ENCODE measurements at regions not wholly inside any gene's neighbourhood (a gene's known extent, or its start where the extent isn't known, plus 50 kb on each side); places are given as distances from the start of the nearest gene placed in this dataset.

- DNase-seq: no peak
These were observed 73.9 kb downstream of the CASP3 start for GRCh38 chr4:184575306-184575705.

- no peak for DNase-seq
These were observed 74.4 kb downstream of the CASP3 start for GRCh38 chr4:184574861-184575260.

GRCh38 chr4:184573701-184574100, 75.5 kb downstream of the CASP3 start:
- DNase-seq: no peak

GRCh38 chr4:184568770-184569169, 80.5 kb downstream of the CASP3 start:
- DNase-seq: no peak

GRCh38 chr4:184563621-184564020, 85.6 kb downstream of the CASP3 start:
- no peak for DNase-seq

GRCh38 chr4:184558996-184559395, 84.6 kb upstream of the IRF2 start:
- DNase-seq: no peak

GRCh38 chr4:184553891-184554290, 79.5 kb upstream of the IRF2 start:
- DNase-seq: no peak

- no peak for DNase-seq
These were observed 76.1 kb upstream of the IRF2 start for GRCh38 chr4:184550476-184550875.

- DNase-seq: no peak
These were observed 74.4 kb upstream of the IRF2 start for GRCh38 chr4:184548648-184549341.

- no peak for DNase-seq
These were observed 73.9 kb upstream of the IRF2 start for GRCh38 chr4:184548316-184548647.

GRCh38 chr4:184544788-184545409, 70.5 kb upstream of the IRF2 start:
- no peak for DNase-seq

GRCh38 chr4:184541907-184542306, 67.6 kb upstream of the IRF2 start:
- DNase-seq: no peak

GRCh38 chr4:184540307-184540706, 66.0 kb upstream of the IRF2 start:
- no peak for DNase-seq

GRCh38 chr4:184538023-184538599, 63.8 kb upstream of the IRF2 start:
- peak; percentile 67 for DNase-seq

GRCh38 chr4:184537269-184538022, 63.1 kb upstream of the IRF2 start:
- DNase-seq: peak; percentile 72

GRCh38 chr4:184536881-184537248, 62.5 kb upstream of the IRF2 start:
- no peak for DNase-seq

- no peak for DNase-seq
These were observed 61.9 kb upstream of the IRF2 start for GRCh38 chr4:184536065-184536880.

- DNase-seq: no peak
These were observed 60.4 kb upstream of the IRF2 start for GRCh38 chr4:184534511-184535391.

GRCh38 chr4:184533908-184534307, 59.6 kb upstream of the IRF2 start:
- no peak for DNase-seq

- DNase-seq: no peak
These were observed 56.7 kb upstream of the IRF2 start for GRCh38 chr4:184531008-184531407.

- no peak for DNase-seq
These were observed 54.9 kb upstream of the IRF2 start for GRCh38 chr4:184529283-184529682.

GRCh38 chr4:184528713-184529112, 54.4 kb upstream of the IRF2 start:
- no peak for DNase-seq
